Astrocyte (in vitro differentiated cells and primary cell): ENCODE measurements at regions not wholly inside any gene's neighbourhood (a gene's known extent, or its start where the extent isn't known, plus 50 kb on each side); places are given as distances from the start of the nearest gene placed in this dataset.

Experiments used
- DNase-seq: peaks from one replicate; pipeline ENCODE4 v3.0.0-alpha.2; 2010; ENCODE audit warnings: low read depth
- FAIRE-seq: peaks from 2 replicates; lab custom pipeline; 2011; peaks lifted over from hg19 to GRCh38; lab: Jason Lieb, UNC
- H2AFZ ChIP-seq: 2 replicates; pipeline ENCODE4 v1.6.0; 2012; ENCODE audit warnings: low read depth, low read length, inconsistent platforms
- H3K27ac ChIP-seq: 2 replicates; pipeline ENCODE4 v1.5.1; 2011; ENCODE audit warnings: low read depth, low read length, inconsistent platforms
- H3K27me3 ChIP-seq: 2 replicates; pipeline ENCODE4 v1.6.0; 2011; ENCODE audit warnings: low read length, inconsistent platforms; ENCODE audit not compliant: insufficient read depth
- H3K36me3 ChIP-seq: 2 replicates; pipeline ENCODE4 v1.5.1; 2011; ENCODE audit warnings: low read length, inconsistent platforms; ENCODE audit not compliant: insufficient read depth
- H3K4me1 ChIP-seq: 2 replicates; pipeline ENCODE4 v1.5.1; 2011; ENCODE audit warnings: low read length, inconsistent platforms; ENCODE audit not compliant: insufficient read depth
- H3K4me2 ChIP-seq: 2 replicates; pipeline ENCODE4 v1.6.0; 2012; ENCODE audit warnings: low read length, inconsistent platforms
- H3K4me3 ChIP-seq: 2 replicates; pipeline ENCODE4 v1.5.1; 2011; ENCODE audit warnings: low read depth, mild to moderate bottlenecking, low read length, inconsistent platforms; ENCODE audit not compliant: insufficient read depth
- H3K79me2 ChIP-seq: 2 replicates; pipeline ENCODE4 v1.6.0; 2012; ENCODE audit warnings: mild to moderate bottlenecking, low read length, inconsistent platforms; ENCODE audit not compliant: insufficient read depth
- H3K9ac ChIP-seq: 2 replicates; pipeline ENCODE4 v1.6.0; 2012; ENCODE audit warnings: mild to moderate bottlenecking, low read length, inconsistent platforms
- H3K9me3 ChIP-seq: 2 replicates; pipeline ENCODE4 v1.5.1; 2012; ENCODE audit warnings: low read depth, mild to moderate bottlenecking, low read length, inconsistent platforms; ENCODE audit not compliant: insufficient read depth
- H4K20me1 ChIP-seq: 2 replicates; pipeline ENCODE4 v1.6.0; 2012; ENCODE audit warnings: low read length, inconsistent platforms; ENCODE audit not compliant: insufficient read depth
- H3K27ac Mint-ChIP-seq: one replicate; pipeline ENCODE4 v1.8.0; 2021; ENCODE audit warnings: mild to moderate bottlenecking, mixed read lengths; ENCODE audit not compliant: unreplicated experiment
- H3K27me3 Mint-ChIP-seq: one replicate; pipeline ENCODE4 v1.8.0; 2021; ENCODE audit warnings: low read depth, mixed read lengths; ENCODE audit not compliant: unreplicated experiment
- H3K36me3 Mint-ChIP-seq: one replicate; pipeline ENCODE4 v1.8.0; 2021; ENCODE audit warnings: low read depth, mixed read lengths; ENCODE audit not compliant: unreplicated experiment
- H3K4me1 Mint-ChIP-seq: one replicate; pipeline ENCODE4 v1.8.0; 2021; ENCODE audit warnings: low read depth, mixed read lengths; ENCODE audit not compliant: unreplicated experiment
- H3K4me3 Mint-ChIP-seq: one replicate; pipeline ENCODE4 v1.8.0; 2021; ENCODE audit warnings: mild to moderate bottlenecking, moderate library complexity, mixed read lengths; ENCODE audit not compliant: unreplicated experiment
- H3K9me3 Mint-ChIP-seq: one replicate; pipeline ENCODE4 v1.8.0; 2021; ENCODE audit warnings: mild to moderate bottlenecking, mixed read lengths; ENCODE audit not compliant: unreplicated experiment
- CTCF ChIP-seq: IDR thresholded peaks from 2 replicates; pipeline ENCODE4 v1.5.1; 2011; ENCODE audit warnings: low read depth, mild to moderate bottlenecking, inconsistent platforms, low read length, moderate library complexity; ENCODE audit not compliant: insufficient read depth
- EZH2 ChIP-seq: IDR thresholded peaks from 2 replicates; pipeline ENCODE4 v1.6.1; 2012; ENCODE audit warnings: mild to moderate bottlenecking, low read length, inconsistent platforms; ENCODE audit not compliant: insufficient read depth

GRCh38 chr13:106393776-106394175 is 141.7 kb downstream of the EFNB2 start:
- no peak overlapping the region for H2AFZ ChIP-seq
- no peak overlapping the region for H3K4me2 ChIP-seq
- H3K36me3 Mint-ChIP-seq: no peaks in the 10 kb centered on the region
- H3K4me1 Mint-ChIP-seq: peaks cover 9% of the 10 kb centered on the region
- H3K4me3 Mint-ChIP-seq: no peak overlapping the region
- H3K9me3 Mint-ChIP-seq: peaks cover 3% of the 10 kb centered on the region
- no peak overlapping the region for H3K9ac ChIP-seq
- H3K79me2 ChIP-seq: no peaks in the 10 kb centered on the region
- no peak overlapping the region for H3K4me3 ChIP-seq
- H3K4me1 ChIP-seq: no peaks in the 10 kb centered on the region
- H3K27ac Mint-ChIP-seq: no peak overlapping the region
- FAIRE-seq: no peak
- peaks cover 3% of the 10 kb centered on the region for H3K27me3 Mint-ChIP-seq
- H3K27ac ChIP-seq: no peak overlapping the region
- H3K27me3 ChIP-seq: no peaks in the 10 kb centered on the region
- H3K36me3 ChIP-seq: no peaks in the 10 kb centered on the region
- H4K20me1 ChIP-seq: no peaks in the 10 kb centered on the region
- DNase-seq: no peak
- TF ChIP-seq EZH2: no peak
- no peak for TF ChIP-seq CTCF
- no peaks in the 10 kb centered on the region for H3K9me3 ChIP-seq

GRCh38 chr13:106391681-106392080 is 143.8 kb downstream of the EFNB2 start:
- Histone ChIP-seq H3K79me2 (no peaks in the 10 kb centered on the region), H3K4me3 (no peak overlapping the region), H3K9me3 (no peaks in the 10 kb centered on the region), H3K27me3 (no peaks in the 10 kb centered on the region), H3K9ac (no peak overlapping the region), H4K20me1 (no peaks in the 10 kb centered on the region), H3K4me2 (no peak overlapping the region), H3K27ac (no peak overlapping the region), H3K4me1 (no peaks in the 10 kb centered on the region), H3K36me3 (no peaks in the 10 kb centered on the region), H2AFZ (no peak overlapping the region)
- no peak for TF ChIP-seq CTCF
- no peak for TF ChIP-seq EZH2
- Mint-ChIP-seq H3K27ac (no peak overlapping the region), H3K36me3 (no peaks in the 10 kb centered on the region), H3K27me3 (peaks cover 3% of the 10 kb centered on the region), H3K9me3 (peaks cover 4% of the 10 kb centered on the region), H3K4me3 (no peak overlapping the region), H3K4me1 (peaks cover 9% of the 10 kb centered on the region)
- FAIRE-seq: no peak
- no peak for DNase-seq

DNA sequence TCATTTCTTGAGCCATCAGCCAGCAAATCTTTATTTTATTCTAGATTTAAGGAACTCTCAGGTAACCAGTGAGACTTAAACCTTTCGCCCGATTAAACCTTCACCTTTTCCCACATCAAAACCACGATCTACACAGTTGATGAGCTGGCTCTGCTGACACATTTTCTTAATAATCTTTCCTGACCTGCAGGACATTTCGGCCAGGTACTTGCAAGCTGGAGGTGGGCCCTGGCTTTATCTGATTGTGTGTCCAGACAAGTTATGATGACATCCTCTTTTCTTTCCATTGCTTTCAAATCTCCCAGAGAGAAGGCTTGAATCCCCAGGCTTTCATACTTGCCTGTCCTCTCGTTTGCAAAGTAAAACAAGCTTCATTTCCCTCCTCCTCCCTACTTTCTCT is 144.2 kb downstream of the EFNB2 start:
- Mint-ChIP-seq H3K27me3 (peaks cover 3% of the 10 kb centered on the region), H3K36me3 (no peaks in the 10 kb centered on the region), H3K27ac (no peak overlapping the region), H3K4me1 (peaks cover 9% of the 10 kb centered on the region), H3K4me3 (no peak overlapping the region), H3K9me3 (peaks cover 4% of the 10 kb centered on the region)
- H3K27ac ChIP-seq: no peak overlapping the region
- H3K4me1 ChIP-seq: no peaks in the 10 kb centered on the region
- DNase-seq: no peak
- no peak overlapping the region for H2AFZ ChIP-seq
- no peaks in the 10 kb centered on the region for H3K36me3 ChIP-seq
- no peaks in the 10 kb centered on the region for H4K20me1 ChIP-seq
- no peak overlapping the region for H3K4me2 ChIP-seq
- TF ChIP-seq EZH2: no peak
- TF ChIP-seq CTCF: no peak
- no peaks in the 10 kb centered on the region for H3K27me3 ChIP-seq
- no peaks in the 10 kb centered on the region for H3K9me3 ChIP-seq
- FAIRE-seq: no peak
- H3K79me2 ChIP-seq: no peaks in the 10 kb centered on the region
- no peak overlapping the region for H3K9ac ChIP-seq
- no peak overlapping the region for H3K4me3 ChIP-seq
